Epidermal melanocyte (primary cell): ENCODE measurements at regions not wholly inside any gene's neighbourhood (a gene's known extent, or its start where the extent isn't known, plus 50 kb on each side); places are given as distances from the start of the nearest gene placed in this dataset.

Source experiments
- DNase-seq: peaks from one replicate; pipeline ENCODE4 v3.0.0; 2011; ENCODE audit warnings: low spot score; ENCODE audit not compliant: insufficient read length

DNA sequence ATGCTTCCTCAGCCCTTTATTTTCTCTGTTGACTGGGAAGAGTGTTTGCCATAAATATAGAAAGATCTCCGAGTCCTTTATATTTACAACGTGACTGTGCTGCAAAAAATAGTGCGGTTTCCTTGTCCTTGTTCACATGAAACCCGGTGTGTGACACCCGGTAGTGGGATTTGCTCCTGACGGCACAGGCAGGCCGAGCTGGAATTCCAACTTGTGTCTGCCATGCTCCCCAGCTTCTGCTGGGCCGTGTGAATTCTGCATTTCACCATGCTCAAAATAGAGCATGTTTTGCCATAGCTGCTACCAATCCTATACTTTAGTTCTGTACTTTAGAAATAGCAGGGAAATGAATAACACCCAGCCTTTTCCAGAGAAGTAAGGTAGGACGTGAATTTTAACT lies 60.3 kb upstream of the PDE10A start:
- no peak for DNase-seq

DNA sequence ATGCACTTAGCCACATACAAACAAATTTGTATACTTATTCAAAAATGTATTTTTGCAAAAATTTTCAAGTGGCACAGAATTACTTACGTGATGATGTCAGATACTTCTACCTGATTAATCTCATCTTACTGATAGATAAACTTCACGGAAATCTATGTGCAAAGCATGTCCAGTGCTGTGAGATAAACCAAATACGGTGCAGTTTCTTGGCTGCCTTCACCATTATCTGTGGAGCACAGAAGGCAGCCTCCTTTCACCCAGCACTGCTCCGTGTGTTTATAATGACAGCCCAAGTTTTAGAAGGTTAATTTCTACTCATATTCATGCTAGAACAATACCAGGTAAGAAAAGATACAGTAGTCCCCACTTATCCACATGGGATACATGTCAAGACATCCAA lies 59.0 kb upstream of the PDE10A start:
- DNase-seq: no peak

DNA sequence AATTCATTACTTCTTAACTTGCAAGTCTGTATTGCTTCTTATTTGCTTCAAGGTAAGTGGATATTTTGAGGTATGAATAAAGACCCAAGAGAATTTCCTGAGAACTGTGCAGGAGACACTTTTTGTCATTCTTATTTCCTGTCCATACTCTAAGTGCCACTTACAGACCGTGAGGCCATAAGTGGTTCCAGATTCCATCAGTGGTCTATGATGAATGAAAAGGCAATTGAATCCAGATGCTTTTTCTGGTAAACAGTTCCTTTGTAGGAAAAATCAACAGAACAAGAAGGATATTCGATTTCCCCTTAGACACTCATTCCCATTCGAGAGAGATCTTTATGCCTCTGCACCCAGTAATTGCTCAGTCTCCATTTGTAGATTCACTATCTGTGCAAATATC lies 58.3 kb upstream of the PDE10A start:
- no peak for DNase-seq

DNA sequence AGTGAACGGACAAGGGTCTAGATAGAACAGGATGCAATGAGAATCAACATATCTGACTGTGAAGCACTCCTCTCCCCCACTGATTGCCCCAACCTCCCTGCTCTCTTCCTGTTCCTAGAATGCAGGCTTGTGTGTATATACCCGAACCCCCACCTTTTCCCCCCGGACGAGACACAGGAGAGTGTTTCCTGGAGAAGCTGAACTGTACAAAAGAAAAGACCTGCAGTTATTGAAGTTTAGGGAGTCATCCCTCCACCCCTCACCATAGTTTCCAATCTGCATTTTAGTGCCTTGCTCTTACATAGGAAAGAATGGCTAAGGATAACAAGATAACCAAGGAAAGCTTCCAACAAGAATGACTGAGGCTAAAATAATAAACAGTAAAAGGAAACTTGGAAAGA lies 55.5 kb upstream of the PDE10A start:
- DNase-seq: no peak

DNA sequence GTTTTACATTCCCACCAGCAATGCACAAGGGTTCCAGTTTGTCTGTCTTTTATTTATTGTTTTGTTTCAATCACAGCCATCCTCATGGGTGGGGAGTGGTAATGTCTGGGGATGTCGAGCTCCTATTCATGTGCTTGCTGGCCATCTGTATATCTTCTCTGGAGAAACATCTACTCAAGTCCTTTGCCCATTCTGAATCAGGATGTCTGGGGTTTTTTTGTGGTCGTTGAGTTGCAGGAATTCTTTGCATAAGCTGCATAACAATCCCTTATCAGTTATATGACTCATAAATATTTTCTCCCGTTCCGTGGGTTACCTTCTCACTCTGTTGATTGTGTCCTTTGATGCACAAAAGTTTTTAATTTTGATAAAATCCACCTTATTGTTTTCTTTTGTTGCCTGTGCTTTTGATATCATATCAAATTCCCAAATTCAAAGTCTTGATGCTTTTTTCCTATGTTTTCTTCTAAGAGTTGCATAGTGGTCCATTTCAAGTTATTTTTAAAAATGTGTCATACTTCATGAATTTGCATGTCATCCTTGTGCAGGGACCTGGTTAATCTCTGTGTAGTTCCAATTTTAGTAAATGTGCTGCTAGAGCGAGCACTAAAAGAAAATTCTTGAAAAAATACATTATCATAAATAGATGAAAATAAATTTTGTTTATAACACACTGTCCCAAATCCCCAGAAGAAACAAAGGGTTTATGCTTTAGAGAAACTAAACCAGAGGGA lies 54.9 kb upstream of the PDE10A start:
- no peak for DNase-seq

DNA sequence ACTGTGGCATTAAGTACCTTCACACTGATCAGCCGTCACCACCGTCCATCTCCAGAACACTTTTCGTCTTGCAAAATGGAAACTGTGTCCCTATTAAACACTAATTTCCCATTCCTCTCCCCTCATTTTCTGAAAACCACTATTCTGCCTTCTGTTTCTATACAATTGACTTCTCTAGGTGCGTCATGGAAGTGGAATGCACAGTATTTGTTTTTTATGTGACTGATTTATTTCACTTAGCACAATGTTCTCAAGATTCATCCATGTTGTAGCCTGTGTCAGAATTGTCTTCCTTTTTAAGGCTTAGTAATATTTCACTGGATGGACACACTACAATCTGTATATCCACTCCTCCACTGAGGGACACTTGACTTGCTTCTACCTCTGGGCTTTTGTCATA lies 53.8 kb upstream of the PDE10A start:
- no peak for DNase-seq

DNA sequence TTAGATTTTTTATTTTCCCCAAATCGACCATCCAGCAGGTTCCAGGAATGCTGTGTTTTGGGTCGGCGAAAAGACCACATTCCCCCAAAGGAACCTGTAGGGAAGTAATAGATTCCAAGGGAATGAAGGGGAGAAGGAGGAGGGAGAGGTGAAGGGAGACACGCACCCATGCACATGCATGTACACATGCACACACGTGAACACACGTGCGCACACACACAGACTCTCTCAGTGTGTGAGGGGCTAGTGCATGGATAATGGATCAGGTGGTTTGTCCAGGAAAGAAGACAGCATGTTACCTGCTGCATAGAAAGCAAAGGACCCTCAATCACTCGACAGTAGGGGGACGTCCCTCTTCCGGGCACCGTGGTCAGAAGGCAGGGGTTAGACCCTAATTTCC lies 52.4 kb upstream of the PDE10A start:
- no peak for DNase-seq

DNA sequence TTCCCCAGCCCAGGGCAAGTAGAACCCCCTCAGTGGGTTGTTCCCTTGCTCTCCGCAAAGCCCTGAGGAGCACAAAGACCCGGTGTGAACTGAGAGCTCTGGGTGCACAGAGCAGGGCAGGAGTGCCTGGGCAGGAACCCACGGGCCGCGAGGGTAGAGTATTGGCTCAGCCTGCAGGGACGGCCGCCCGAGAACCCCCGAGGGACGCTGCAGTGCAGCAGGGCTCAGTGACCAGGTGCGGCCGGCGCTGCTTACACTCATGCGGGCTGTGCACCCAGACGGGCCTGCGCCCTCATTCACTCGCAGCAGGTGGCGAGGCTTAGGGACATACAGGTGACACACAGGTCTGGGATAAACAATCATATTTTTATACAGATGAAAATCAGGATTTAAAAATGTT lies 51.9 kb upstream of the PDE10A start:
- no peak for DNase-seq

DNA sequence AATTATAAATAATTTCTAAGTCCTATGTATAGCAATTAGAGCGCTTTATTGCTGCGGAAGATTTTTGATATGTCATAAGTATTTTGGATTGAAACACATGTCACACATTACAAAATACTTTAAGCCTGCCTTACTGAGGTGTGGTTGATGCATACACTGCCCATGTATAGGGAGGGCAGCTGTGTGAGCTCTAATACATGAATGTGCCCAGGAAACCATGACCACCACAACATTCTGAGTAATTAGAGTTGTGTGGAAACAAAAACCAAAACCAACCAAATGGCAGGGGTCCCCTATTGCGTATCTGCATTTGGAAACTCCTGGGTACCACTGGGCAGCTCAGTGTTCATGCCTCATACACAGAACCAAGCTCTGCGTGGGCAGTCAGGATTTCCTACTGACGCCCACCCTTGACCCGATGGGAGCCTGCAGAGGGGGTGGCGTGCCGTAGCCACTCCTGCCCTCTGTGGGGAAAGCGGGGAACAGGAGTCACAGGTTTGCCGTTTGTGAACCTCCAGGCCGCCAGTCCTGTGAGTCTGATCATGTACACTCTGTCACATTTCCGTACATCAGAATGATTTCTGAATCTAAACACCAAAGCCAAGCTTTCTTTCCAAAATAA lies 50.9 kb upstream of the PDE10A start:
- DNase-seq: no peak
